Bronchial epithelial cell (primary cell): ENCODE measurements at regions not wholly inside any gene's neighbourhood (a gene's known extent, or its start where the extent isn't known, plus 50 kb on each side); places are given as distances from the start of the nearest gene placed in this dataset.
A peak's percentile ranks its signal among the peaks of the same experiment; 100 is the strongest.
"Not testable (repeated sequence)": the region's sequence is repeated elsewhere in the genome, so short reads cannot be mapped to it uniquely, and the experiment has no call there.

Source experiments
- DNase-seq: peaks from one replicate; pipeline ENCODE4 v3.0.0-alpha.2; 2010; ENCODE audit warnings: low read depth
- FAIRE-seq: peaks from 2 replicates; lab custom pipeline; 2011; peaks lifted over from hg19 to GRCh38; lab: Jason Lieb, UNC
- H3K27me3 ChIP-seq: 2 replicates; pipeline ENCODE4 v1.5.1; 2011; ENCODE audit warnings: low read length; ENCODE audit not compliant: control insufficient read depth, insufficient read depth
- H3K36me3 ChIP-seq: 2 replicates; pipeline ENCODE4 v1.5.1; 2011; ENCODE audit warnings: low read length; ENCODE audit not compliant: control insufficient read depth, insufficient read depth
- H3K4me3 ChIP-seq: 2 replicates; pipeline ENCODE4 v1.5.1; 2011; ENCODE audit warnings: mild to moderate bottlenecking, low read depth, low read length, control low read depth
- CTCF ChIP-seq: IDR thresholded peaks from 2 replicates; pipeline ENCODE4 v1.5.1; 2011; ENCODE audit warnings: mild to moderate bottlenecking, moderate library complexity, low read length, control low read depth, inconsistent platforms; ENCODE audit not compliant: insufficient read depth, severe bottlenecking

- Histone ChIP-seq H3K27me3 (no peaks in the 10 kb centered on the region), H3K4me3 (no peak overlapping the region), H3K36me3 (no peaks in the 10 kb centered on the region)
- no peak for TF ChIP-seq CTCF
- FAIRE-seq: no peak
- DNase-seq: no peak
Observed at GRCh38 chr2:224155371-224155770, 116.3 kb upstream of the SERPINE2 start.

- no peaks in the 10 kb centered on the region for H3K36me3 ChIP-seq
- no peaks in the 10 kb centered on the region for H3K27me3 ChIP-seq
- FAIRE-seq (no peak), DNase-seq (no peak)
- H3K4me3 ChIP-seq: no peak overlapping the region
- no peak for TF ChIP-seq CTCF
Observed at GRCh38 chr2:224151680-224152310, 112.7 kb upstream of the SERPINE2 start.

GRCh38 chr2:224151161-224151560 lies 112.1 kb upstream of the SERPINE2 start:
- TF ChIP-seq CTCF: no peak
- H3K27me3 ChIP-seq: no peaks in the 10 kb centered on the region
- no peak for FAIRE-seq
- DNase-seq: peak; percentile 92
- H3K36me3 ChIP-seq: no peaks in the 10 kb centered on the region
- H3K4me3 ChIP-seq: no peak overlapping the region

- FAIRE-seq, H3K27me3 ChIP-seq, DNase-seq: not testable (repeated sequence)
Observed at GRCh38 chr2:224148058-224148457, 109.0 kb upstream of the SERPINE2 start.

GRCh38 chr2:224147174-224147573 lies 108.1 kb upstream of the SERPINE2 start:
- no peaks in the 10 kb centered on the region for H3K36me3 ChIP-seq
- no peak for TF ChIP-seq CTCF
- H3K4me3 ChIP-seq: no peak overlapping the region
- DNase-seq (peak; percentile 75), FAIRE-seq (no peak)
- H3K27me3 ChIP-seq: no peaks in the 10 kb centered on the region

More at GRCh38 chr2:224148058-224148457, 109.0 kb upstream of the SERPINE2 start:
- not testable (repeated sequence) for H3K4me3 ChIP-seq, H3K36me3 ChIP-seq

- FAIRE-seq (no peak), DNase-seq (no peak)
- Histone ChIP-seq H3K4me3 (no peak overlapping the region), H3K27me3 (no peaks in the 10 kb centered on the region), H3K36me3 (no peaks in the 10 kb centered on the region)
- TF ChIP-seq CTCF: no peak
Observed at GRCh38 chr2:224146356-224147160, 107.5 kb upstream of the SERPINE2 start.
